ENCODE measurements at regions not wholly inside any gene's neighbourhood (a gene's known extent, or its start where the extent isn't known, plus 50 kb on each side); places are given as distances from the start of the nearest gene placed in this dataset.

DNA sequence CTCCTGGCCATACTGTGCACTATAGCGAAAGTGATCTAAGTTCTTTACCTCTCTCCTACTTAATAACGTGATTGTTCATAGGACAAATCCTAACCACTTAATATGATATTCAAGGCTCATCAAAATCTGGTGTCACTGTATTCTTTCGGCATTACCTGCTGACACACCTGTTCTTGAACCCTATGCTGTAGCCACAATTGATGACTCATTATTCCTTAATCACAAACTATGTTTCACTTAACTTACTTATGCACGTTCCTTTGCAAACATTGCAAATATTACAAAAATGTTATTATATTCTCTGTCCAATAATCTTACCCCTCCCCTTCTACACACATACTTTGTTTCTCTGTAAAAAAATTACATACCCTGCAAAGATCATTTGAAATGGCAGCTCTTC lies 158.1 kb upstream of the ADRA1B start:
- Histone ChIP-seq H3K36me3 (ENCODE audit: insufficient read depth in 1 of 2, low read depth in 1 of 2) (no peaks in the 10 kb centered on the region), H3K4me1 (no peaks in the 10 kb centered on the region), H3K4me3 (no peak overlapping the region), H3K27ac (no peak overlapping the region), H3K9me3 (no peaks in the 10 kb centered on the region), H3K27me3 (ENCODE audit: insufficient read depth in 3 of 3, low read length in 2 of 3) (peaks cover 0 to 4% (median 0%) of the 10 kb centered on the region in 3 donors)
- ATAC-seq: no peak
- no peak for DNase-seq
- intact Hi-C loops (cut with DNase I): no loop called here
- WGBS, 3 donors: 84 to 87% (median 86%) methylated on average over 4 of the region's 4 CpGs
- TF ChIP-seq, protein P1, sequence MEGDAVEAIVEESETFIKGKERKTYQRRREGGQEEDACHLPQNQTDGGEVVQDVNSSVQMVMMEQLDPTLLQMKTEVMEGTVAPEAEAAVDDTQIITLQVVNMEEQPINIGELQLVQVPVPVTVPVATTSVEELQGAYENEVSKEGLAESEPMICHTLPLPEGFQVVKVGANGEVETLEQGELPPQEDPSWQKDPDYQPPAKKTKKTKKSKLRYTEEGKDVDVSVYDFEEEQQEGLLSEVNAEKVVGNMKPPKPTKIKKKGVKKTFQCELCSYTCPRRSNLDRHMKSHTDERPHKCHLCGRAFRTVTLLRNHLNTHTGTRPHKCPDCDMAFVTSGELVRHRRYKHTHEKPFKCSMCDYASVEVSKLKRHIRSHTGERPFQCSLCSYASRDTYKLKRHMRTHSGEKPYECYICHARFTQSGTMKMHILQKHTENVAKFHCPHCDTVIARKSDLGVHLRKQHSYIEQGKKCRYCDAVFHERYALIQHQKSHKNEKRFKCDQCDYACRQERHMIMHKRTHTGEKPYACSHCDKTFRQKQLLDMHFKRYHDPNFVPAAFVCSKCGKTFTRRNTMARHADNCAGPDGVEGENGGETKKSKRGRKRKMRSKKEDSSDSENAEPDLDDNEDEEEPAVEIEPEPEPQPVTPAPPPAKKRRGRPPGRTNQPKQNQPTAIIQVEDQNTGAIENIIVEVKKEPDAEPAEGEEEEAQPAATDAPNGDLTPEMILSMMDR (IDR thresholded peaks at IDR 0.05): no peak

GRCh38 chr5:159759791-159760290 lies 156.4 kb upstream of the ADRA1B start:
- Histone ChIP-seq H3K9me3 (no peaks in the 10 kb centered on the region), H3K4me1 (no peaks in the 10 kb centered on the region), H3K36me3 (ENCODE audit: insufficient read depth in 1 of 2, low read depth in 1 of 2) (no peaks in the 10 kb centered on the region), H3K27ac (no peak overlapping the region), H3K27me3 (ENCODE audit: insufficient read depth in 3 of 3, low read length in 2 of 3) (peaks cover 0 to 4% (median 0%) of the 10 kb centered on the region in 3 donors), H3K4me3 (no peak overlapping the region)
- no peak for ATAC-seq
- no peak for DNase-seq
- intact Hi-C loops (cut with DNase I): no loop called here
- TF ChIP-seq, protein P1 (IDR thresholded peaks at IDR 0.05): no peak
- 76 to 82% (median 78%) methylated on average over 4 of the region's 4 CpGs for WGBS, 3 donors

- DNase-seq (no peak), ATAC-seq (no peak)
- no peaks in the 10 kb centered on the region for H3K36me3 ChIP-seq (ENCODE audit: insufficient read depth in 1 of 2, low read depth in 1 of 2)
- WGBS, 3 donors: 66 to 73% (median 69%) methylated on average over 2 of the region's 2 CpGs
- H3K4me3 ChIP-seq: no peak overlapping the region
- H3K27me3 ChIP-seq (ENCODE audit: insufficient read depth in 3 of 3, low read length in 2 of 3): no peaks in the 10 kb centered on the region
- no peak overlapping the region for H3K27ac ChIP-seq
- H3K9me3 ChIP-seq: no peaks in the 10 kb centered on the region
- no peaks in the 10 kb centered on the region for H3K4me1 ChIP-seq
- TF ChIP-seq, protein P1 (IDR thresholded peaks at IDR 0.05): no peak
- intact Hi-C loops (cut with DNase I): no loop called here
Measured at GRCh38 chr5:159762921-159763320, 153.4 kb upstream of the ADRA1B start.

DNA sequence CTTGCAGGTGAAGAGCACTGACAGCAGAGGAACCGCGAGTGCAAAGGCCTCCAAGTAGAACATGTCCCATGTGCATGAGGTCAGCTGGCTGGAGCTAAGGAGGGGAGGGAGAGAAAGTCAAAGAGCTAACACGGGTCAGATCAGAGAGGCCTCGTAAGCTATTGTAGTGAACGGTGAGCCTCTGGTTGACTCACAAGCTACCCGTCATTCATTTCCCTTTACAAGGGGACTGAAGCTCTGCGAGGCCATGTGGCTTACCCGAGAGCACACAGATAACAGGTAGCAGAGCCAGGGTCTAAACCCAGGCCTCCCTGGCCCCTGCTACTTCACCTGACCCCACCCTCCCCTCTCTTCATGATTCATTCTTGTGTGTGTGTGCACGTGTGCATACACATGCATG lies 152.7 kb upstream of the ADRA1B start:
- Histone ChIP-seq H3K9me3 (no peaks in the 10 kb centered on the region), H3K36me3 (ENCODE audit: insufficient read depth in 1 of 2, low read depth in 1 of 2) (no peaks in the 10 kb centered on the region), H3K4me3 (no peak overlapping the region), H3K27ac (no peak overlapping the region), H3K27me3 (ENCODE audit: insufficient read depth in 3 of 3, low read length in 2 of 3) (no peaks in the 10 kb centered on the region), H3K4me1 (no peaks in the 10 kb centered on the region)
- TF ChIP-seq, protein P1 (IDR thresholded peaks at IDR 0.05): no peak
- no peak for DNase-seq
- intact Hi-C loops (cut with DNase I): no loop called here
- ATAC-seq: no peak
- WGBS, 3 donors: 65 to 78% (median 76%) methylated on average over 8 to 9 of the region's 9 CpGs
